ENCODE measurements at regions not wholly inside any gene's neighbourhood (a gene's known extent, or its start where the extent isn't known, plus 50 kb on each side); places are given as distances from the start of the nearest gene placed in this dataset.

GRCh38 chr14:65184032-65184764 lies 81.9 kb upstream of the MAX start:
- in situ Hi-C loops (cut with MboI; ENCODE audit: low sequenced_read_pairs) = no loop called here

GRCh38 chr14:65185829-65186228 lies 83.5 kb upstream of the MAX start:
- in situ Hi-C loops (cut with MboI; ENCODE audit: low sequenced_read_pairs) = no loop called here

- in situ Hi-C loops (cut with MboI; ENCODE audit: low sequenced_read_pairs) = no loop called here
These were observed 84.6 kb upstream of the MAX start for GRCh38 chr14:65186951-65187350.

- in situ Hi-C loops (cut with MboI; ENCODE audit: low sequenced_read_pairs) = no loop called here
These were observed 85.2 kb upstream of the MAX start for GRCh38 chr14:65187421-65188049.

- in situ Hi-C loops (cut with MboI; ENCODE audit: low sequenced_read_pairs) = no loop called here
These were observed 88.0 kb upstream of the MAX start for GRCh38 chr14:65190312-65190711.

- in situ Hi-C loops (cut with MboI; ENCODE audit: low sequenced_read_pairs) = no loop called here
These were observed 89.4 kb upstream of the MAX start for GRCh38 chr14:65191716-65192115.

- in situ Hi-C loops (cut with MboI; ENCODE audit: low sequenced_read_pairs) = no loop called here
These were observed 90.4 kb upstream of the MAX start for GRCh38 chr14:65192686-65193085.

- in situ Hi-C loops (cut with MboI; ENCODE audit: low sequenced_read_pairs) = no loop called here
These were observed 91.7 kb upstream of the MAX start for GRCh38 chr14:65193916-65194590.

- in situ Hi-C loops (cut with MboI; ENCODE audit: low sequenced_read_pairs) = no loop called here
These were observed 92.9 kb upstream of the MAX start for GRCh38 chr14:65195042-65195719.

GRCh38 chr14:65198346-65198745 lies 96.0 kb upstream of the MAX start:
- in situ Hi-C loops (cut with MboI; ENCODE audit: low sequenced_read_pairs) = no loop called here

GRCh38 chr14:65200454-65200853 lies 98.1 kb upstream of the MAX start:
- in situ Hi-C loops (cut with MboI; ENCODE audit: low sequenced_read_pairs) = no loop called here

GRCh38 chr14:65203574-65203973 lies 101.3 kb upstream of the MAX start:
- in situ Hi-C loops (cut with MboI; ENCODE audit: low sequenced_read_pairs) = no loop called here

- in situ Hi-C loops (cut with MboI; ENCODE audit: low sequenced_read_pairs) = no loop called here
These were observed 101.7 kb upstream of the MAX start for GRCh38 chr14:65204056-65204455.

- in situ Hi-C loops (cut with MboI; ENCODE audit: low sequenced_read_pairs) = no loop called here
These were observed 103.7 kb upstream of the MAX start for GRCh38 chr14:65206078-65206447.

- in situ Hi-C loops (cut with MboI; ENCODE audit: low sequenced_read_pairs) = no loop called here
These were observed 104.3 kb upstream of the MAX start for GRCh38 chr14:65206448-65207096.

GRCh38 chr14:65208548-65208947 lies 106.2 kb upstream of the MAX start:
- in situ Hi-C loops (cut with MboI; ENCODE audit: low sequenced_read_pairs) = no loop called here

GRCh38 chr14:65210118-65210821 lies 108.0 kb upstream of the MAX start:
- in situ Hi-C loops (cut with MboI; ENCODE audit: low sequenced_read_pairs) = no loop called here

GRCh38 chr14:65210822-65211182 lies 108.5 kb upstream of the MAX start:
- in situ Hi-C loops (cut with MboI; ENCODE audit: low sequenced_read_pairs) = no loop called here

- in situ Hi-C loops (cut with MboI; ENCODE audit: low sequenced_read_pairs) = no loop called here
These were observed 109.1 kb upstream of the MAX start for GRCh38 chr14:65211341-65211987.

GRCh38 chr14:65213316-65213715 lies 111.0 kb upstream of the MAX start:
- in situ Hi-C loops (cut with MboI; ENCODE audit: low sequenced_read_pairs) = no loop called here
